GM11168 (cell line): ENCODE measurements at regions not wholly inside any gene's neighbourhood (a gene's known extent, or its start where the extent isn't known, plus 50 kb on each side); places are given as distances from the start of the nearest gene placed in this dataset.
"Not testable (repeated sequence)": the region's sequence is repeated elsewhere in the genome, so short reads cannot be mapped to it uniquely, and the experiment has no call there.

ENCODE experiments used
- in situ Hi-C: fragments of 300-500 bp; cut with MboI; formaldehyde crosslinking; loops from one replicate; pipeline ENCODE4 v1.12.0; 2022; ENCODE audit warnings: low sequenced_read_pairs; ENCODE audit not compliant: unreplicated experiment

- in situ Hi-C loops, result not testable (repeated sequence)
Observed at GRCh38 chr19:28538579-28538978, 674.4 kb downstream of the UQCRFS1 start.

DNA sequence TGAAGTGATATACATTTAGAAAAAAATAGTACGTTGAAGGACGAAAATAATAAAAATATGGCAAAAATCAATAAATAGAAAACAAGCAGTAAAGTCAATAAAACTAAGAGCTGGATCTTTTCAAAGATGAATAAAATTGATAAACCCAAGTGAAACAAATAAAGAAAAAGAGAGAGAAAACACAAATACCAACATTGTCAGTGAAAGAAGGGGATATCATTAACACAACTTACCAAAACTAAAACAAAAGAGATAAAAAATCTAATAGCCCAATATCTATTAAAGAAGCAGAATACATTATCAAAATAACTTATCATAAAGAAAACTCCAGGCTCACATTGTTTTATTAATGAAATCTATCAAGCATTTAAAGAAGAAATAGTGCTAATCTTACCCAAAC lies 675.1 kb downstream of the UQCRFS1 start:
- in situ Hi-C loops, result no loop called here

- in situ Hi-C loops, result no loop called here
Observed at GRCh38 chr19:28537079-28537478, 675.9 kb downstream of the UQCRFS1 start.

DNA sequence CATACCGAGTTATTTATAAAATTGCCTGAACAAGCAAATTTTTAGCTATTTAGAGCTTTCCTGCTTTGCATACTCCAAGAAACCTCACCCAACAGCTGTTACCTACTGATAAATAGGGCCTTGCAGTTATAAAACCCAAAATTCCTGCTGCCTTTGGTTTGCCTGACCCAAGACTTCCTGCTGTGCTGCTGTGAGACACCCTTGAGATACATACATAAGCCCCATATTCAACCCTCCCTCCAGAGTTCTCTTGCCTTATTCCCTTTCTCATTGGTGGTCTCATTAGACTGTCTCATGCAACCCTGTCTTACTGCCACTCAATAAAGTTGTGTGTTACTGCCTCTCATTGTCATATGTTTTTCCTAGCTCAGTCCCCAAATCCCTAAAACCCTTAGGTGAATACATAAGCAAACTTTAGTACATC lies 677.6 kb downstream of the UQCRFS1 start:
- in situ Hi-C loops, result no loop called here

GRCh38 chr19:28534766-28535351 lies 678.1 kb downstream of the UQCRFS1 start:
- in situ Hi-C loops, result no loop called here

DNA sequence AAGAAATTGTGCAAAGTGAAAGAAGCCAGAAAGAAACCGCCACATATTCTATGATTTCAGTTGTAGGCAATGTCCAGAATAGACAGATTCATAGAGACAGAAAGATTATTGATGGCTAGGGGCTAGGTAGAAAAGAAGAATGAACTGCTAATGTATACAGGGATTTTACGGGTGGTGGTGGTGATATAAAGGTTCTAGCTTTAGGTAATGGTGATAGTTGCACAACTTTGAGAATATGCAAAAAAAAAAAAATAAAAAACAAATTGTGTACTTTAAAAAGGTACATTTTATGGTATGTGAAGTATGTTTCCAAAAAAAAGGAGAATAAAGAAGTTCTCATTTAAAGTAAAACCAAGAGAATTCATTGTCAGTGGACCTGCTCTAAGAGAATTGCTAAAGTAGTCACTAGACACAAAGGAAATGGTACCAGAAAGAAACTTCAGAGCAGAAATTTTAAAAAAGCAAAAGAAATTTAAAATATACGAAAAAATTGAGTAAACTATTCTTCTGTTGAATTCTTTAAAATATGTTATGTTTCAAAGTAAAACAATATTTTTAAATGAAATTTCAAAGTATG lies 680.1 kb downstream of the UQCRFS1 start:
- in situ Hi-C loops, result no loop called here

DNA sequence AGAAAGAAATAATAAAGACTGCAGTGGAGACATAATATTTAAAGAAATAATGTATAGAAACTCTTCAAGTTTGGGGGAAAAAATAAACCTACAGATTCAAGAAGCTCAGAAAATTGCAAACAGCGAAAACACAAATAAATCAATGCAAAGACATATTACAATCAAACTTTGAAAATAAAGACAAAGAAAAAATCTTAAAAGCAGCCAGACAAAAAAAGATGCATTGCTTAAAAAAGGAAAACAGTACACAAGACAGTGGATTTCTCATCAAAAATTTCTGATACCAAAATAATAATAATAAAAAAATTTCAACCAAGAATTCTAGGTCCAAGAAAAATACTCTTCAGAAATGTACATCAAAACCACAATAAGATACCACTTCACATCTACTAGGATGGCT lies 681.0 kb downstream of the UQCRFS1 start:
- in situ Hi-C loops, result no loop called here

DNA sequence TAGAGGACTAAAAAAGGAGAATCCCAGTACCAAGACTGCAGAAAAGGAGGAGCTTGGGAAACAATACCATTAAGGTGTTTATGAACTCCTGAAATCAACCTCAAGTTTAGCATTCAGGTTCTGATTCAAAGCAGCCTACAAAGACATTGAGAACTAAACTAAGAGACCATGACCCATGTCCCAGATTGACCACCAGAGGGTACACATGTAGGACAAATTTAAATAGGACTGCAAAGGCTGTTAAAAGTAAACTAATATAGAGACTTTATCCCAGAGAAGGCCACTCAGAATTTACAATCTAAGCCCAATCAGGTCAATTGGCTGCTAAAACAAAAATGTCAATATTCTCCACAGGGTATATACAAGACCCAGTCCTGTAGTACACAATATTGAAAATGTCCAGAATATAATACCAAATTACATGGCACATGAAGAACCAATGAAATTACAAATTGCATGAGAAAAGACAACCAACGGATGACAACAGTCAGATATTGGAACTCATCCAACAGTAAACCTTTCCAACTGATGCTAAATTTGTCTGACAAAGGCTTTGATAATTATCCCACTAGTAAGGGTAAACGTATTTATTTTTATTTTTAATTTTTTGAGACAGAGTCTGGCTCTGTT lies 682.4 kb downstream of the UQCRFS1 start:
- in situ Hi-C loops, result no loop called here

DNA sequence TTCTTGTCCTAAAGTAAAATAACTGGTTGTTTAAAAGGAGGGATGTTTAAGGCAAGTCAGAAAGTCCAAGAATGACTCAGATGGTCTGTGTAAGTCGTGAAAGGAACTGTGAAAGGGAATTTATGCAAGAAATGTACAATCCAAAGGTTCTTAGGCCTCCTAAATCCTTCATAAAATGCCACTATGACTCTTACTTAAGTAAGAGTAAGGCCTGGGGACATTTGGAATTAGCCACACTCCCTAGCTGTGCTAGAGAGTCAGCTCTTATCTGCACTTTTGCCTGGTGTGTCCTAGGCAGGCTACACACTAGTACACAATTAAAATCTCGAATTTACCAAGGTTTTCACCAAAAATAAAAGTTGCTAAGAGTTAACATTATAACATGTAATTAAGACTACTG lies 686.9 kb downstream of the UQCRFS1 start:
- in situ Hi-C loops, result no loop called here

GRCh38 chr19:28523619-28524018 lies 689.3 kb downstream of the UQCRFS1 start:
- in situ Hi-C loops, result no loop called here

DNA sequence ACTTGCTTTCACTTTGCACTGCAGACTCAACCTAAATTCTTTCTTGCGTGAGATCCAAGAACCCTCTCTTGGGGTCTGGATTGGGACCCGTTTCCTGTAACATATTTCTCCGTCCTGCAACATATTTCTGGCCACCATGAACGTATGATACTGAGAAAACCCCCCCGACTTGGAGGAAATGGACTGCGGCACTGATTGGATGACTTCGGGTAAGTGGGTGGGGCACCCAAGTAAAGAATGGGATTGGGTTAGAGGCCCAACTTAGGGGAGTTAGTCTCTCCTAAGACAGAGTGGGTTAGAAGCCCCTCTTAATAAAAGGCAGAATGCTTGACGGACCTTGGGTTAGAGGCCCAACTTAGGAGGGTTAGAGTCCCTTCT lies 690.4 kb downstream of the UQCRFS1 start:
- in situ Hi-C loops, result no loop called here

DNA sequence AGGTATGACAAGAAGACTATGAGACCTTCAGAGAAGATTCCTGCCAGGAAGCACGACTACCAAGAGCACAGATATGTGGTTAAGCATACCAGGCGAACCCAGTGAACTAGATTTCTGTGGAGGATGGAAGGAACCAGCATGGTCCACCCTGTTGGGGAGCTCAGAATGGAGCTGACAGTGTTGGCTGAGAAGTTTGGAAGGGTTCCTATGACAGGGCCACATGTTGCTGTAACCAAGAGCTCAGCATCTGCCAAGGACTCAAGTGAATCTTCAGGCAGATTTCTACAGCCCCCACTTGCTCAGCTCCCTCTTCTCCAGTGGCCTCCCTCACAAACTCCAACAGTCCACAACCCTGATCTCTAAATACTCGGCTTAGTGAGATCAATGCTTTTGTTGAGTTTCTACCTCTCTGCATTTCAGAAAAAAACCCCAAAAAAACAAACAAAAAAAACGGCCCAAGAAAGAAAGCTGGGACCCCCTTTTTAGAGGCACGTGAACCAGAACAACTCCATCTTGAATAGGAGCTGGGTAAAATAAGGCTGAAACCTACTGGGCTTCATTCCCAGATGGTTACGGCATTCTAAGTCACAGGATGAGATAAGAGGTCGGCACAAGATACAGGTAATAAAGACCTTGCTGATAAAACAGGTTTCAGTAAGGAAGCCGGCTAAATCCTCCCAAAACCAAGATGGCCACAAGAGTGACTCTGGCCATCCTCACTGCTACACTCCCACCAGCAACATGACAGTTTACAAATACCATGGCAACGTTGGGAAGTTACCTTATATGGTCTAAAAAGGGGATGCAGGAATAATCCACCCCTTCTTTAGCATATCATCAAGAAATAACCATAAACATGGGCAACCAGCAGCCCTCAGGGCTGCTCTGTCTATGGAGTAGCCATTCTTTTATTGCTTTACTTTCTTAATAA lies 691.1 kb downstream of the UQCRFS1 start:
- in situ Hi-C loops, result no loop called here

DNA sequence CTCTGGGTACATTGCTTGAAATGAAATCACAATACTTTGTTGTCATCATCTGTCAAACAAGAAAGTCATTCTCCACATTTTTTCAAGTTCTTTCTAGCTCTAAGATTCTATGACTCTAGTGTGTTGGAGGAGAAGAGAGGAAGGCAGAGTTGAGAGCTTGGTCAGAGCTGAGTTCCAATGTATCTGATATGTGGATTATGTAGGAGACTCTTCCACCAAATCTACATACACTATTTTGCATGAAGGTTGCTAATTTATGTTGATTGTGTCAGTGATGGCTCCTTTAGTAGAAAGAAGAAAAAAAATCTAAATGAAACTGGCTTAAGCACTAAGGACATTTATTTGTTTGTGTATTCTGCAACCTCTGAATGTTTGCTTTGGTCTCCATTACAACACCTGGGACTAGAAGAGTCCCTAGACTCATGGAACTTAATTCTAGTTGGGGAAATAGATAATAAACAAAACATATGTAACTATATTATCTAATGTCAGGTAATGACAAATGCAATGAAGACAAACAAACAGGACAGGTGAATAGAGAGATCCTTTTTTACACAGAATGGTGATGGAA lies 691.9 kb downstream of the UQCRFS1 start:
- in situ Hi-C loops, result no loop called here

DNA sequence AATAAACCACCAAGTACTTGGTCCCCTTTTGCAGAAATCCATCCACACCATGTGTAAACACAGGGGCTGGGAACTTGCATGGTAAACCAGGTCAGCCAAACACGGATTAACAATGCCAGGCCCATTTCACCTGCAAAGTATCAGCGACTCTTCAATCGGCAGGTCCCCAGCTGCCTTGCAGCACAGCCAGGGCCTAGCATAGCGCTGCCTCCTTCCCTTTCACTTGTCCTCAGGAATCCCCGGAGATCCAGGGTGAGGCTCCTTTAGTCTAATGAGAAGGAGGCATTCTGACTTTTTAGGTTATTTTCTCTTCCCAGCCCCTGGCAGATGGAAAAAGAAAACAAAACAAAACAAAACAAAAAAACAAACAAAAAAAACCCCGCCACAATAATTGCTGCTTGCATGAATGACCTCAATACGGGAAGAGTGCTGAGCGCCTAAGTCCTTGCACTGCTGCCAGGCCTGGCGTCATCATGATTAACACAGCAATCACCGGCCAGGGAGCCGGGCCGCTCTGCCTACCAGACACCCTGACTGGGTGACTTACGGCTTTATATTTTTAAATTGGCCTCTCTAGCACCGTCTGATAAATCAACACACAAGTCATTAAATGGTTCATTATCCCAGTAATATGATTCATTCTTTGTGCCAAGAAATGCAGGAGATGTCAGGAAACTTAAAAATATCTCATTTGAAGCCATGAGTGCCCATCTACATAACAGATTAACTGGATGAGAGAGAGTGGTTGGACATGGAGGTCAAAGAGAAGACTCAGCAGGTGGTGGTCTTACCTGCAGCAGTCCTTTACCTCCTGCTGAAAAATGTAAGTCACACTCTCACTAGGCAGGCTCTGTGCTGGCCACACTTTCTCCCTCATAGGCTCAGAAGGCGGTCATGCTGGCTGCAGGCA lies 692.7 kb downstream of the UQCRFS1 start:
- in situ Hi-C loops, result no loop called here

- in situ Hi-C loops, result no loop called here
Observed at GRCh38 chr19:28519218-28519779, 693.7 kb downstream of the UQCRFS1 start.

DNA sequence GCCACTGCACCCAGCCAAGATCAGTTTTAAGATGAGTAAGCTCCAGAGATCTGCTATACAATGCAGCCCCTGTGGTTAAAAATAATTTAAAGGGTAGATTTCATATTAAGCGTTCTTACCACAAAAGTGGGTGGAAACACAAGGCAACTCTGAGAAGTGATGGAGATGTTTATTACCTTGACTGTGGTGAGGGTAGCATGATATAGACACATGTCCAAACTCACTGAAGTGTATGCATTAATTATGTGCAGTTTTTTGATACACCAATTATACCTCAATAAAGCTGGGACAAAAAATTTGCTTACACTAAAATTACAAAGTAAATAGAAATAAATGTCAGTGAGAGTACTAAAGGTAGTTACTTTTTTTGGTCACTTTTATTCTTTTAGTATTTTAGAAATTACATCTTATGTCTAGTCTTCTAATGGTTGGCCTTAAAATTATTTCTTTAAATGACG lies 696.5 kb downstream of the UQCRFS1 start:
- in situ Hi-C loops, result no loop called here

DNA sequence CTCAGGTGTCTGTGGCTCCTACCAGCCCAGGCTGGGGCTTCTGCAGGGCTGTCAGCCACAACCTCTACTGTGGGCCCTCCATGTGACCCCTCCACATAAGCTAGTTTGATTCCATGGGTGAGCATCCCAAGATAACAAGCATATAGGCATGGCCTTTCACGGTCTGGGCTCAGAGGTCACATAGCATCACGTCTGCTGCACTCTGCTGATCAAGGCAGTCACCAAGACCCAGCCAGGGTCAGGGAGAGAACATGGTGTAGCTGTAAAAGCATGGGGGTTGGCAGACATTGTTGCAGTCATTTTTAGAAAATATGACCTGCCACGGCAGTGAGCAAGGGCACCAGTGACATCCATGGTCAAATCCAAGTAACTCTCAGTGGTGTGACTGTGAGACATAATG lies 698.8 kb downstream of the UQCRFS1 start:
- in situ Hi-C loops, result no loop called here

- in situ Hi-C loops, result no loop called here
Observed at GRCh38 chr19:28511655-28512054, 701.3 kb downstream of the UQCRFS1 start.
